Heart right ventricle (tissue), 16 donors: ENCODE measurements at regions not wholly inside any gene's neighbourhood (a gene's known extent, or its start where the extent isn't known, plus 50 kb on each side); places are given as distances from the start of the nearest gene placed in this dataset.

Experiments used
- ATAC-seq, 8 donors: fragments of 200-7000 bp; cut with Tn5 transposase; one replicate each; pipeline ENCODE4 v1.9.1; 2020; ENCODE audit warnings: mild to moderate bottlenecking in 8 of 8, moderate library complexity in 8 of 8, moderate number of reproducible peaks in 1 of 8
- DNase-seq, 2 donors: peaks; one replicate each; pipeline ENCODE4 v3.0.0-alpha.2; 2020
- H3K27ac ChIP-seq, 10 donors: fragments of 200-600 bp; sonication (generic) in 2 of 10; one replicate each; pipeline versions ENCODE4 v1.5.0 to v1.8.0; 2020 to 2022; ENCODE audit warnings: mild to moderate bottlenecking in 3 of 10
- H3K27me3 ChIP-seq, 7 donors: fragments of 200-600 bp; one replicate each; pipeline ENCODE4 v1.8.0; 2021 to 2022; ENCODE audit warnings: mild to moderate bottlenecking in 2 of 7
- H3K36me3 ChIP-seq, 9 donors: fragments of 200-600 bp; sonication (generic) in 1 of 9; one replicate each; pipeline versions ENCODE4 v1.5.0 to v1.8.0; 2020 to 2022; ENCODE audit warnings: mild to moderate bottlenecking in 2 of 9
- H3K4me1 ChIP-seq, 9 donors: fragments of 200-600 bp; sonication (generic) in 1 of 9; one replicate each; pipeline versions ENCODE4 v1.5.0 to v1.8.0; 2020 to 2022; ENCODE audit warnings: mild to moderate bottlenecking in 4 of 9
- H3K4me3 ChIP-seq, 10 donors: fragments of 200-600 bp; sonication (generic) in 2 of 10; one replicate each; pipeline versions ENCODE4 v1.5.0 to v1.8.0; 2020 to 2022; ENCODE audit warnings: mild to moderate bottlenecking in 7 of 10, moderate library complexity in 2 of 10
- H3K9me3 ChIP-seq, 11 donors: fragments of 200-600 bp in 10 of 11; sonication (generic) in 2 of 11; one replicate each; pipeline versions ENCODE4 v1.5.0 to v1.8.0; 2013 to 2022; ENCODE audit warnings: mild to moderate bottlenecking in 2 of 11, control low read depth in 1 of 11, moderate library complexity in 1 of 11
- WGBS, 2 donors: extraction: QIAGEN DNeasy Blood & Tissue Kit; methylation state at CpG; one replicate each; pipeline ENCODE4 v1.1.7; 2013; ENCODE audit warnings: inconsistent platforms in 1 of 2; 5-methylcytosine and 5-hydroxymethylcytosine counted together
- intact Hi-C, 10 donors: fragments of 100-400 bp; cut with DNase I; formaldehyde crosslinking; loops; one replicate each; pipeline versions ENCODE4 v1.11.1 to v1.14.2; 2022
- TF ChIP-seq, protein P1 (sequence below), 9 donors: fragments of 200-600 bp; sonication (generic) in 2 of 9; IDR thresholded peaks; one replicate each; pipeline versions ENCODE4 v1.5.0 to v1.8.0; 2021 to 2022; ENCODE audit warnings: antibody characterized with exemption in 9 of 9, mild to moderate bottlenecking in 5 of 9, moderate library complexity in 1 of 9
- donor health status: Arrhythmogenic right ventricular cardiomyopathy.
- donor health status: ischemic (EF 13 %, LVEDD 7.1; RV severe dilation, severe dysfunction).
- donor health status: healthy with polysubstance abuse.
- donor health status: DM: no; HTN: yes; CAD: no.
- donor health status: DM: no; HTN: no; CAD: no.
- donor health status: ischemic (EF 25% LVEDD 6.9; RV normal size, moderate dysfunction).
- donor health status: ischemic (EF 25% LVEDD 5.7; RV mildly dilated, moderate dysfunction).
- donor health status: healthy.
- donor health status: DM: yes; HTN: yes; CAD: no.
- donor health status: Ischemic cardiomyopathy.
- donor health status: ischemic (EF 35%, LVEDD 5.7; RV mildly dilated, moderate dysfunction).
- donor health status: nonischemic (EF 11% LVEDD 7.7; RV severe dilation, severe dysfunction).
- donor health status: DM: yes; HTN: yes; CAD: no.
- donor health status: PGD.
- donor health status: ischemic (EF 29% LVEDD 5.4; RV normal size, mild dysfunction).
- donor health status: nonischemic (EF 23%, LVEDD 6.1; RV moderate dilation, normal function).

DNA sequence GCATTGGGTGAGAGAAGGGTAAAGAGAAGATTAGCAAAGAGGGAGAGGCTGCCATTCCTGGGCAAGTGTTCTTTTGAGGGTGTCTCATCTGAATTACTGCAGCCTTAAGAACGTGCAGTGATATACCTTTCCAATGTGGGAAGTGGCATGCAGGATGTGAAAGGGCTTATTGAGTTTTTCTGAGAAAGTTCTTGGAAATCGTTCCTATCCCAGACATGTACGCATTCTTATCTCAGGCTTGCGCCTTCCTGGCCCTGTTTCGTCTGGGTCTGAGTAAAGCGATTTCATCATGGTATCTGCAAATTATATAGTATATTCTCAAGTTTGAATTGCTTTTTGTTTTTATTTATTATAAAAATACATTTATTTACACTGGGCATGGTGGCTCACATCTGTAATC is 699.8 kb downstream of the TRAM1L1 start:
- no peaks in the 10 kb centered on the region for H3K36me3 ChIP-seq
- no peaks in the 10 kb centered on the region for H3K4me1 ChIP-seq
- H3K27ac ChIP-seq, result no peak overlapping the region
- TF ChIP-seq, protein P1, sequence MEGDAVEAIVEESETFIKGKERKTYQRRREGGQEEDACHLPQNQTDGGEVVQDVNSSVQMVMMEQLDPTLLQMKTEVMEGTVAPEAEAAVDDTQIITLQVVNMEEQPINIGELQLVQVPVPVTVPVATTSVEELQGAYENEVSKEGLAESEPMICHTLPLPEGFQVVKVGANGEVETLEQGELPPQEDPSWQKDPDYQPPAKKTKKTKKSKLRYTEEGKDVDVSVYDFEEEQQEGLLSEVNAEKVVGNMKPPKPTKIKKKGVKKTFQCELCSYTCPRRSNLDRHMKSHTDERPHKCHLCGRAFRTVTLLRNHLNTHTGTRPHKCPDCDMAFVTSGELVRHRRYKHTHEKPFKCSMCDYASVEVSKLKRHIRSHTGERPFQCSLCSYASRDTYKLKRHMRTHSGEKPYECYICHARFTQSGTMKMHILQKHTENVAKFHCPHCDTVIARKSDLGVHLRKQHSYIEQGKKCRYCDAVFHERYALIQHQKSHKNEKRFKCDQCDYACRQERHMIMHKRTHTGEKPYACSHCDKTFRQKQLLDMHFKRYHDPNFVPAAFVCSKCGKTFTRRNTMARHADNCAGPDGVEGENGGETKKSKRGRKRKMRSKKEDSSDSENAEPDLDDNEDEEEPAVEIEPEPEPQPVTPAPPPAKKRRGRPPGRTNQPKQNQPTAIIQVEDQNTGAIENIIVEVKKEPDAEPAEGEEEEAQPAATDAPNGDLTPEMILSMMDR (IDR thresholded peaks at IDR 0.05), result no peak
- no peak overlapping the region for H3K4me3 ChIP-seq
- no peak for ATAC-seq
- H3K9me3 ChIP-seq, result no peaks in the 10 kb centered on the region
- DNase-seq, result no peak
- H3K27me3 ChIP-seq, result no peaks in the 10 kb centered on the region
- intact Hi-C loops, result no loop called here
- 74 to 76% methylated on average over 6 of the region's 6 CpGs for WGBS, 2 donors

DNA sequence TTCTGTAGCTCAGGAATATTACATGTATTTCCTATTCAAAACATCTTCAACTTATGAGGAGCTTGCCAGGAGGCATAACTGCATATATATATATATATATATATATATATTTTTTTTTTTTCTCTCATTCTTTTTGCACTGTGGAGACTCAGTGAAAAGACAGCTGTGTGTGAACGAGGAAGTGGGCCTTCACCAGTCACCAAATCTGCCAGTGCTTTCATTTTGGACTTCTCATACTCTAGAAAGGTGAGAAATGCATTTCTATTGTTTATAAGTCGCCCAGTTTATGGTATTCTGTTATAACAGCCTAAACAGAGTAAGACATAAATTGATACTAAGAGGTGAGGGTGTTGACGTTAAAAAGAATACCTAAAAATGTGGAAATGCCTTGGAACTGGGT is 710.6 kb downstream of the TRAM1L1 start:
- no peak for ATAC-seq
- no peak overlapping the region for H3K27ac ChIP-seq
- H3K4me1 ChIP-seq, result no peaks in the 10 kb centered on the region
- peaks cover 0 to 14% (median 0%) of the 10 kb centered on the region in 11 donors for H3K9me3 ChIP-seq
- no peaks in the 10 kb centered on the region for H3K36me3 ChIP-seq
- TF ChIP-seq, protein P1 (IDR thresholded peaks at IDR 0.05), result no peak
- H3K4me3 ChIP-seq, result no peak overlapping the region
- WGBS, 2 donors, result 69 to 78% methylated on average over 3 of the region's 3 CpGs
- no peak for DNase-seq
- intact Hi-C loops, result no loop called here
- no peaks in the 10 kb centered on the region for H3K27me3 ChIP-seq

DNA sequence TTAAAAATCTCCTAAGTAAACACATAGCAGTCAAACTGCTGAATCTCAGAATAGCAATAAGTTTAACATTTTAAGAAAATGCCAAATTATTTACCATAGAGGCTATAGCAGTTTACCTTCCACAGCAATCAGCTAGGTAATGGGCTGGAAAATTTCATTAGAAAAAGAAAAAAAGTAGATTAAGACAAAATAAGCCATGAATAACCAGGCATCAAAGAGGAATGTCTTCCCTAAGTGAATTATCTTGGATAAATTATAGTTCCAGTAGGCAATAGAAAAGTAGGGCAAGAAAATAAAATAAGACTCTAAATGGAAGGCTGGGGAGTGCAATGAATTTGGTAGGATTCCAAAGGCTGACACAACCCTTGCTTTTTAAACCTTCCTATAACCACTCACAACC is 722.8 kb downstream of the TRAM1L1 start:
- no peak overlapping the region for H3K4me3 ChIP-seq
- no peak for ATAC-seq
- H3K9me3 ChIP-seq, result peaks cover 0 to 6% (median 0%) of the 10 kb centered on the region in 11 donors
- no peaks in the 10 kb centered on the region for H3K36me3 ChIP-seq
- H3K27ac ChIP-seq, result no peak overlapping the region
- no peaks in the 10 kb centered on the region for H3K4me1 ChIP-seq
- TF ChIP-seq, protein P1 (IDR thresholded peaks at IDR 0.05), result no peak
- intact Hi-C loops, result no loop called here
- H3K27me3 ChIP-seq, result no peaks in the 10 kb centered on the region
- DNase-seq, result no peak

DNA sequence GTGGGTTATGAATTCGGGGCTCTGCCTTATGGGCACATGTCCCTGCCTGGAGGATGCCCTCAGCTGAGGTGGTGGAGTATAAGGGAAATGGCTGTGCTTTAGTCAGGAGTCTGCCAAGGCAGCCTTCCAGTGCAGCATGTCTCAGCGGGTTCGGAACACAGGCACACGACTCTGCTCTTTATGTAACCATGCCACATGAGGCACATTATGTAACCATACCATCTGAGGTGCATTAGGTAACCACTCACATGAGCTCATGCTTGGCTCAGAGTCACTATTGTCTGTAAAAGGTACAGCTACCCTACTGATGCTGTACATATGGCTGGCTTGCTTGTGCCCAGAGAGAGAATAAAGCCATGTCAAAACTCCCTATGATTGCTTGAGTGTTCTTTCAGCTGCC is 723.6 kb downstream of the TRAM1L1 start:
- Histone ChIP-seq H3K36me3 (no peaks in the 10 kb centered on the region), H3K4me1 (no peaks in the 10 kb centered on the region), H3K27me3 (no peaks in the 10 kb centered on the region), H3K27ac (no peak overlapping the region), H3K9me3 (peaks cover 0 to 6% (median 0%) of the 10 kb centered on the region in 11 donors), H3K4me3 (no peak overlapping the region)
- intact Hi-C loops, result no loop called here
- ATAC-seq (peak in 3 of 8 donors; percentile 25 to 49 (median 44)), DNase-seq (no peak)
- WGBS, 2 donors, result 60 to 70% methylated on average over 4 of the region's 4 CpGs
- TF ChIP-seq, protein P1 (IDR thresholded peaks at IDR 0.05), result no peak
